H9 (cell line): ENCODE measurements at regions not wholly inside any gene's neighbourhood (a gene's known extent, or its start where the extent isn't known, plus 50 kb on each side); places are given as distances from the start of the nearest gene placed in this dataset.

Experiments used
- DNase-seq: peaks from one replicate; pipeline ENCODE4 v3.0.0-alpha.2; 2017
- H2AFZ ChIP-seq: one replicate; pipeline ENCODE4 v1.6.1; 2013; ENCODE audit warnings: mild to moderate bottlenecking, low read length, control low read depth, moderate library complexity
- H2AK5ac ChIP-seq: 2 replicates; pipeline ENCODE4 v1.6.1; 2013; ENCODE audit warnings: low read length, control low read depth, mixed read lengths; ENCODE audit not compliant: insufficient read length
- H2BK120ac ChIP-seq: one replicate; pipeline ENCODE4 v1.6.1; 2013; ENCODE audit warnings: low read depth, mild to moderate bottlenecking, low read length, control low read depth, inconsistent platforms; ENCODE audit not compliant: poor library complexity, severe bottlenecking
- H2BK12ac ChIP-seq: 2 replicates; pipeline ENCODE4 v1.6.1; 2013; ENCODE audit warnings: low read length, control low read depth, mixed read lengths, low read depth; ENCODE audit not compliant: insufficient read length
- H2BK15ac ChIP-seq: 2 replicates; pipeline ENCODE4 v1.6.1; 2013; ENCODE audit warnings: low read depth, low read length, control low read depth
- H2BK20ac ChIP-seq: one replicate; pipeline ENCODE4 v1.6.1; 2013; ENCODE audit warnings: low read depth, mild to moderate bottlenecking, low read length, control low read depth, inconsistent platforms; ENCODE audit not compliant: poor library complexity, severe bottlenecking
- H2BK5ac ChIP-seq: 2 replicates; pipeline ENCODE4 v1.6.1; 2013; ENCODE audit warnings: low read length, control low read depth, mixed read lengths; ENCODE audit not compliant: insufficient read length
- H3K14ac ChIP-seq: 2 replicates; pipeline ENCODE4 v1.6.1; 2013; ENCODE audit warnings: low read length, control low read depth; ENCODE audit not compliant: insufficient read depth
- H3K18ac ChIP-seq: 2 replicates; pipeline ENCODE4 v1.6.1; 2013; ENCODE audit warnings: low read depth, mild to moderate bottlenecking, mixed read lengths, low read length, control low read depth; ENCODE audit not compliant: insufficient read length
- H3K23ac ChIP-seq: 2 replicates; pipeline ENCODE4 v1.6.1; 2013; ENCODE audit warnings: low read length, control low read depth, mixed read lengths, low read depth; ENCODE audit not compliant: insufficient read length
- H3K23me2 ChIP-seq: 2 replicates; pipeline ENCODE4 v1.6.1; 2013; ENCODE audit warnings: low read depth, mild to moderate bottlenecking, mixed read lengths, low read length, control low read depth; ENCODE audit not compliant: insufficient read length, poor library complexity, severe bottlenecking
- H3K27ac ChIP-seq: 2 replicates; pipeline ENCODE4 v1.5.1; 2013; ENCODE audit warnings: low read length, control low read depth, mixed read lengths, low read depth; ENCODE audit not compliant: insufficient read length
- H3K27me3 ChIP-seq: 2 replicates; pipeline ENCODE4 v1.6.1; 2013; ENCODE audit warnings: low read length, control low read depth, inconsistent platforms; ENCODE audit not compliant: insufficient read depth
- H3K4ac ChIP-seq: 2 replicates; pipeline ENCODE4 v1.6.1; 2013; ENCODE audit warnings: low read depth, mild to moderate bottlenecking, control low read depth, inconsistent platforms, low read length, moderate library complexity
- H3K4me1 ChIP-seq: 2 replicates; pipeline ENCODE4 v1.6.1; 2013; ENCODE audit warnings: low read length, control low read depth, inconsistent platforms; ENCODE audit not compliant: insufficient read depth
- H3K4me2 ChIP-seq: 2 replicates; pipeline ENCODE4 v1.6.1; 2013; ENCODE audit warnings: low read length, control low read depth, mixed read lengths; ENCODE audit not compliant: insufficient read length, insufficient read depth
- H3K56ac ChIP-seq: 2 replicates; pipeline ENCODE4 v1.6.1; 2013; ENCODE audit warnings: low read depth, mild to moderate bottlenecking, mixed read lengths, low read length, control low read depth; ENCODE audit not compliant: insufficient read length
- H3K79me1 ChIP-seq: 2 replicates; pipeline ENCODE4 v1.6.1; 2013; ENCODE audit warnings: low read depth, mild to moderate bottlenecking, moderate library complexity, low read length, control low read depth, inconsistent platforms; ENCODE audit not compliant: insufficient read depth, poor library complexity, severe bottlenecking
- H3K79me2 ChIP-seq: 2 replicates; pipeline ENCODE4 v1.6.1; 2013; ENCODE audit warnings: low read length, control low read depth, inconsistent platforms; ENCODE audit not compliant: insufficient read depth
- H3K9ac ChIP-seq: 2 replicates; pipeline ENCODE4 v1.6.1; 2013; ENCODE audit warnings: low read length, control low read depth, mixed read lengths; ENCODE audit not compliant: insufficient read length; ENCODE audit errors: extremely low read depth
- H3K9me3 ChIP-seq: one replicate; pipeline ENCODE4 v1.6.1; 2013; ENCODE audit warnings: low read depth, low read length, inconsistent platforms; ENCODE audit not compliant: control insufficient read depth
- H3T11ph ChIP-seq: one replicate; pipeline ENCODE4 v1.6.1; 2013; ENCODE audit warnings: mild to moderate bottlenecking, low read length, control low read depth, inconsistent platforms
- H4K20me1 ChIP-seq: one replicate; pipeline ENCODE4 v1.6.1; 2013; ENCODE audit not compliant: control insufficient read depth, insufficient read length, insufficient read depth
- H4K5ac ChIP-seq: 2 replicates; pipeline ENCODE4 v1.6.1; 2013; ENCODE audit warnings: low read depth, mild to moderate bottlenecking, mixed read lengths, low read length, control low read depth; ENCODE audit not compliant: insufficient read length
- H4K8ac ChIP-seq: replicated peaks from 2 replicates; pipeline ENCODE4 v1.6.1; 2013; ENCODE audit warnings: low read length, control low read depth, mixed read lengths, low read depth; ENCODE audit not compliant: insufficient read length
- H4K91ac ChIP-seq: 2 replicates; pipeline ENCODE4 v1.6.1; 2013; ENCODE audit warnings: low read depth, mild to moderate bottlenecking, moderate library complexity, mixed read lengths, low read length, control low read depth; ENCODE audit not compliant: insufficient read length
- H3K27ac Mint-ChIP-seq, 3 experiments: 2 replicates in 2 of 3; 3 replicates in 1 of 3; pipeline ENCODE4 v1.8.0; 2020 to 2021; ENCODE audit warnings: mixed read lengths in 3 of 3, mild to moderate bottlenecking in 1 of 3, moderate library complexity in 1 of 3
- H3K27me3 Mint-ChIP-seq: 2 replicates; pipeline ENCODE4 v1.8.0; 2021; ENCODE audit warnings: low read depth, mild to moderate bottlenecking, moderate library complexity, mixed read lengths
- H3K36me3 Mint-ChIP-seq, 3 experiments: 2 replicates in 2 of 3; 3 replicates in 1 of 3; pipeline ENCODE4 v1.8.0; 2020 to 2021; ENCODE audit warnings: low read depth in 3 of 3, mixed read lengths in 3 of 3; ENCODE audit not compliant: insufficient read depth in 1 of 3
- H3K4me1 Mint-ChIP-seq, 2 experiments: 2 replicates each; pipeline ENCODE4 v1.8.0; 2020; ENCODE audit warnings: mixed read lengths in 2 of 2
- H3K4me3 Mint-ChIP-seq, 2 experiments: 2 replicates in 1 of 2; 3 replicates in 1 of 2; pipeline ENCODE4 v1.8.0; 2020 to 2021; ENCODE audit warnings: mild to moderate bottlenecking in 2 of 2, mixed read lengths in 2 of 2, moderate library complexity in 1 of 2
- H3K9me3 Mint-ChIP-seq, 2 experiments: 2 replicates in 1 of 2; 3 replicates in 1 of 2; pipeline ENCODE4 v1.8.0; 2020; ENCODE audit warnings: mild to moderate bottlenecking in 2 of 2, mixed read lengths in 2 of 2, moderate library complexity in 1 of 2
- WGBS: extraction: QIAGEN DNeasy Blood & Tissue Kit; methylation state at CpG from one replicate; pipeline ENCODE4 v1.1.7; 2013; ENCODE audit warnings: missing lambda C conversion rate, low lambda C conversion rate, mixed read lengths; ENCODE audit not compliant: insufficient read length; ENCODE audit errors: extremely low coverage; 5-methylcytosine and 5-hydroxymethylcytosine counted together
- TF ChIP-seq, protein P1 (sequence below): fragments of 200-600 bp; sonication (generic); conservative IDR thresholded peaks from 3 replicates; pipeline ENCODE4 v1.8.0; 2021; ENCODE audit warnings: antibody characterized with exemption, mild to moderate bottlenecking

DNA sequence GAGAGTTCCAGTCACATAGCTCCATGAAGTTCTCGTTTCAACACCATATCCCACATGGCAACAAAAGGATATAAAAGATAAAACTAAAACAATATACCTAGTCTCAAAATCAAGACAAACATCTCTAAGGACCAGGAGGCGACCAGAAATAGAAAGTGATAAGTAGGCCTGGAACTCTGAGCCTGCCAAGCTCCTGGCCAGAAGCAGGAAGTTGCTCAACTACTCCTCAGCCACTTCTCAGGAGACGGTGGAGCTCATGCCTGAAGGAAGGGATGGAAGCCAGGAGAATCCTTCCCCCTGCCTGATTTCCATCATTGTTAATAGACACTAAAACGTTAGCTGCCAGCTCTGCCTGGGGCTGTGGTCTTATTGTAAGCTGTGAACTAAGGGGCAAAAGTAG lies 94.7 kb downstream of the DISP1 start:
- Histone ChIP-seq H2AFZ (no peak overlapping the region), H3K79me1 (no peaks in the 10 kb centered on the region), H3T11ph (no peak overlapping the region), H3K56ac (no peak overlapping the region), H2BK20ac (no peak overlapping the region), H3K9ac (no peak overlapping the region), H4K91ac (no peak overlapping the region), H4K8ac (no peak overlapping the region), H3K27ac (no peak overlapping the region), H3K18ac (no peak overlapping the region), H3K23me2 (no peaks in the 10 kb centered on the region), H2AK5ac (no peak overlapping the region), H2BK120ac (no peak overlapping the region), H3K9me3 (no peaks in the 10 kb centered on the region), H3K14ac (no peak overlapping the region), H3K4me2 (no peak overlapping the region), H4K20me1 (no peaks in the 10 kb centered on the region), H2BK5ac (no peak overlapping the region), H3K23ac (no peak overlapping the region), H4K5ac (no peak overlapping the region), H3K4ac (no peak overlapping the region), H3K27me3 (no peaks in the 10 kb centered on the region), H3K79me2 (no peaks in the 10 kb centered on the region), H2BK15ac (no peak overlapping the region), H3K4me1 (no peaks in the 10 kb centered on the region; the same call in 1 of the 2 replicates), H2BK12ac (no peak overlapping the region)
- Mint-ChIP-seq H3K9me3 (no peaks in the 10 kb centered on the region), H3K4me1 (peaks cover 6 to 7% of the 10 kb centered on the region in 2 experiments; a peak in 1 of 4 replicates), H3K27ac (no peak overlapping the region), H3K36me3 (no peaks in the 10 kb centered on the region), H3K4me3 (no peak overlapping the region), H3K27me3 (no peaks in the 10 kb centered on the region)
- TF ChIP-seq, protein P1, sequence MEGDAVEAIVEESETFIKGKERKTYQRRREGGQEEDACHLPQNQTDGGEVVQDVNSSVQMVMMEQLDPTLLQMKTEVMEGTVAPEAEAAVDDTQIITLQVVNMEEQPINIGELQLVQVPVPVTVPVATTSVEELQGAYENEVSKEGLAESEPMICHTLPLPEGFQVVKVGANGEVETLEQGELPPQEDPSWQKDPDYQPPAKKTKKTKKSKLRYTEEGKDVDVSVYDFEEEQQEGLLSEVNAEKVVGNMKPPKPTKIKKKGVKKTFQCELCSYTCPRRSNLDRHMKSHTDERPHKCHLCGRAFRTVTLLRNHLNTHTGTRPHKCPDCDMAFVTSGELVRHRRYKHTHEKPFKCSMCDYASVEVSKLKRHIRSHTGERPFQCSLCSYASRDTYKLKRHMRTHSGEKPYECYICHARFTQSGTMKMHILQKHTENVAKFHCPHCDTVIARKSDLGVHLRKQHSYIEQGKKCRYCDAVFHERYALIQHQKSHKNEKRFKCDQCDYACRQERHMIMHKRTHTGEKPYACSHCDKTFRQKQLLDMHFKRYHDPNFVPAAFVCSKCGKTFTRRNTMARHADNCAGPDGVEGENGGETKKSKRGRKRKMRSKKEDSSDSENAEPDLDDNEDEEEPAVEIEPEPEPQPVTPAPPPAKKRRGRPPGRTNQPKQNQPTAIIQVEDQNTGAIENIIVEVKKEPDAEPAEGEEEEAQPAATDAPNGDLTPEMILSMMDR = no peak
- DNase-seq = no peak
- no CpG with 5 or more reads among the region's 4 CpGs for WGBS
